Bone marrow (tissue), 2 donors: ENCODE measurements at regions not wholly inside any gene's neighbourhood (a gene's known extent, or its start where the extent isn't known, plus 50 kb on each side); places are given as distances from the start of the nearest gene placed in this dataset.
A peak's percentile ranks its signal among the peaks of the same experiment; 100 is the strongest.
"Not testable (repeated sequence)": the region's sequence is repeated elsewhere in the genome, so short reads cannot be mapped to it uniquely, and the experiment has no call there.

Experiments
- DNase-seq, 2 donors: peaks; one replicate each; lab custom pipeline; 2025; lab: John Stamatoyannopoulos, UW

DNA sequence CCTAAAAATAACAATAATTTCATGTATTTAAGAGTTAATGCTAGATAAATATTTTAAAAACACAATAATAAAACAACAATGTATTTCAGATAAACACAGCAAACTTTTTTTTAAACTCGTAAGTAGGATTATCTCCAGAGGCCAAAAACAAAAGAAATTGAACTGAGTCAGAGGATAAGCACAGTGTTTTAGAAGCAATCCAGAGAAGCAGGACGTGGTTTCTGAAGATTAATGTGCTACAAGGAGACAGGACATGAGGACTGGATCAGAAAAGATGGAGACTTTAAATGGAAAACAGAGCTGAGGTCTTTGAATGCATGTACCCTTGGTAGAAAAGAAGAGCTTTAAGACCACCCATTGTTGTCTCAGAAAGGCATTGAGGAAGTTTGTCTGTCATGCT is 491.2 kb upstream of the TLE4 start:
- no peak for DNase-seq

DNA sequence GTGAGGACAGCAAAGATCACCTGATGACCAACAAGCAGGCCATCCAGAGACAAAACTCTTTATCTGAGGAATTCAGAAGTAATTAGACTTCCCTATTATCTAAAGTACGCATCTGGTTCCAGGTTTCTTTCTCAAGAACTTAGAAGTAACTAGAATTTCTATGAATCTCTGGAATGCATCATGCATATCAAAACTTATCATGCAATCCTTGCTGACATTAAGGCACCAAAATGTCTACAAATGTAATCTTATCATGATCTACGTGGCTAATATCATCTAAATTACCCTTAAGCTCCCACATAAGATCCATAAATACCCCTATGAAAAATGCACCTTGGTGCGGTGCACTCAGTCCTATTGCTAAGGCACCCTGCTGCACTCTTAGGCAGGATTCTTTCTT is 488.1 kb upstream of the TLE4 start:
- DNase-seq: no peak

DNA sequence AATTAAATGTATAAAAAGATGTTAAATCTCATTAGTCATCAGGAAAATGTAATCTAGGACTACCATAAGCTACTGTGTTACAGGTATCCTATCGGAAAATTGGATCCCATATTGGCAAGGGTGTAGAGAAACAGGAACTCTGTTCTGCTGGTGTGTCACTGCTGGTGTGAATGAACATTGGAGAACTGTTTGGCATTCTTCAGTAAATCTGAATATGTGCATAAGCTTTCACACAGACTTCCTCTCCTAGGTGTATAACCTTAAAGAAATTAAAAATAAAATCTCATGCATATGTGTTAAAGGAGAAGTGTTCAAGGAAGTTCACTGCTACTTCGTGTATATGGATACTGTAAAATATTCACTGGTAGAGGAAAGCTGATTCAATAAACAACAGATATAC is 484.6 kb upstream of the TLE4 start:
- DNase-seq: no peak

DNA sequence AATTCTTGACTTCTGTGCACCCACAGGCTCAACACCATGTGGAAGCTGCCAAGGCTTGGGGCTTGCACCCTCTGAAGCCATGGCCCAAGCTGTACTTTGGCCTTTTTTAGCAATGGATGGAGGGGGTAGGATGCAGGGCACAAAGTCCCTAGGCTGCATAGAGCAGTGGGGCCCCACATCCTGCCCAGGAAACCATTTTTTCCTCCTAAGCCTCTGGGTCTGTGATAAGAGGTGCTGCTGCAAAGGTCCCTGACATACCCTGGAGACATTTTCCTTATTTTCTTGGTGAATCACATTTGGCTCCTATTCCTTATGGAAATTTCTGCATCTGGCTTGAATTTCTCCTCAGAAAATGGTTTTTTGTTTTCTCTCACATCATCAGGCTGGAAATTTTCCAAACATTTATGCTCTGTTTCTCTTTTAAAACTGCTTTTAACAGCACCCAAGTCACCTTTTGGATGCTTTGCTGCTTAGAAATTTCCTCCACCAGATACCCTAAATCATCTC is 482.7 kb upstream of the TLE4 start:
- DNase-seq: no peak

DNA sequence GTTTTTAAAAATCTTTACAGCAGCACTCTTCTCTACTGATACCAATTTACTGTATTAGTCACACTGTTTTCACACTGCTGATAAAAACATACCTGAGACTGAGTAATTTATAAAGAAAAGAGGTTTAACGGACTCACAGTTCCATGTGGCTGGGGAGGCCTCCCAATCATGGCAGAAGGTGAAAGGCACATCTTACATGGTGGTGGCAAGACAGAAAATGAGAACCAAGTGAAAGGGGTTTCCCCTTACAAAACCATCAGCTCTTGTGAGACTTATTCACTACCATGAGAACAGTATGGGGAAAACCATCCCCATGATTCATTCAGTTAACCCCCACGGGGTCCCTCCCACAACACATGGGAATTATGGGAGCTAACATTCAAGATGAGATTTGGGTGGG is 481.9 kb upstream of the TLE4 start:
- not testable (repeated sequence) for DNase-seq

DNA sequence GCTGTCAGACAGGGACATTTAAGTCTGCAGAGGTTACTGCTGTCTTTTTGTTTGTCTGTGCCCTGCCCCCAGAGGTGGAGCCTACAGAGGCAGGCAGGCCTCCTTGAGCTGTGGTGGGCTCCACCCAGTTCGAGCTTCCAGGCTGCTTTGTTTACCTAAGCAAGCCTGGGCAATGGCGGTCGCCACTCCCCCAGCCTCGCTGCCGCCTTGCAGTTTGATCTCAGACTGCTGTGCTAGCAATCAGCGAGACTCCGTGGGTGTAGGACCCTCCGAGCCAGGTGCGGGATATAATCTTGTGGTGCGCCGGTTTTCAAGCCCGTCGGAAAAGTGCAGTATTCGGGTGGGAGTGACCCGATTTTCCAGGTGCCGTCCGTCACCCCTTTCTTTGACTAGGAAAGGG is 468.5 kb upstream of the TLE4 start:
- DNase-seq: not testable (repeated sequence)

DNA sequence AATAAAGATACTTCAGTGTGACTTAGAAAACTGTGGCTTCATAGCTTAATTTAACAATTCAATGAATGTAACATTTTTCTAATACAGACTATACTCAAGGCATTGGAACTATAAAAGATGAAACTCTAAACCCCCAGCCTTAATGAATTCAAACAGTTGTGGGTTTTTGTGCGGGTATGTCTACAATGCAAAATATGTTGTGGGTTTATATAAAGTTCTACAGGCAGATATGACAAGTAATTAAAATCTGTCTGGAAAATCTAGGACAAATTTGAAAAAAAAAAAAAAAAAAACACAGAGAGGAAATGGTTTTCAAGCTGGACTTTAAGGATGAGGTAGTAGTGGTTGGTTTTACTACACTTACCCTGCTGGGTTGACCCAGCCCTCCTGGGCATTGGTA is 467.5 kb upstream of the TLE4 start:
- DNase-seq: no peak

DNA sequence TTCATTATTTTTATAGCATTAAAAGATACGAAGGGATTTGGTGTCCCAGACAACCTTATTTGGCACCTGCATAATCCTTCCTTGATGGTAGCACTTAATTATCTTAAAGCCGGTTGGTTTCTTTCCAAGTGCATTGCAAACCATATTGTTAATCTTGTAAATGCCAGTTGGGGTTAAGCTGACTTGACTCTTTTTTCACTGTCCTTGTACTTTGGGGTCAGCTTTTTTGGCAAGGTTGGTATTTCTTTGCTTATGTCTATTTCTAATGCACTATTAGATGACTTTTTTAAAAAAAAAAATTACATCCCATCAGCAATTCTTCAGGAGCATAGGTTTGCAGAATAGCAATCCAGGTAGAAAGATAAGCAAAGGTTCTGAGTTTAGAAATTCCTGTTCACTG is 466.8 kb upstream of the TLE4 start:
- no peak for DNase-seq

DNA sequence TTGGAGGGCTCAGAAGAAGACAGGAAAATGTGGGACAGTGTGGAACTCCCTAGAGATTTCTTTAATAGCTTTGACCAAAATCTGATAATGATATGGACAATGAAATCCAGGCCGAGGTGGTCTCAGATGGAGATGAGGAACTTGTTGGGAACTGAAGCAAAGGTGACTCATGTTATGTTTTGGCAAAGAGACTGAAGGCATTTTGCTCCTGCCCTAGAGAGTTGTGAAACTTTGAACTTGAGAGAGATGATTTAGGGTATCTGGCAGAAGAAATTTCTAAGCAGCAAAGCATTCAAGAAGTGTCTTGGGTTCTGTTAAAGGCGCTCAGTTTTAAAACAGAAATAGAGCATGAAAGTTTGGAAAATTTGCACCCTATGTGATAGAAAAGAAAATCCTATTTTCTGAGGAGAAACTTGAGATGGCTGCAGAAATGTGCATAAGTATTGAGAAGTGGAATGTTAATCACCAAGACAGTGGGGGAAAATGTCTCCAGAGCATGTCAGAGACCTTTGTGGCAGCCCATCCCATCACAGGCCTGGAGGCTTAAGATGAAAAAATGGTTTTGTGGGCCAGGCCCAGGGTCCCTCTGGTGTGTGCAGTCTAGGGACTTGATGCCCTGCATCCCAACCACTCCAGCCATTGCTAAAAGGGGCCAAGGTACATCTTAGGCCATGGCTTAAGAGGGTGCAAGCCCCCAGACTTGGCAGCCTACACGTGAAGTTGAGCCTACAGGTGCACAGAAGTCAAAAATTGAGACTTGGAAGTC is 463.7 kb upstream of the TLE4 start:
- DNase-seq: no peak

DNA sequence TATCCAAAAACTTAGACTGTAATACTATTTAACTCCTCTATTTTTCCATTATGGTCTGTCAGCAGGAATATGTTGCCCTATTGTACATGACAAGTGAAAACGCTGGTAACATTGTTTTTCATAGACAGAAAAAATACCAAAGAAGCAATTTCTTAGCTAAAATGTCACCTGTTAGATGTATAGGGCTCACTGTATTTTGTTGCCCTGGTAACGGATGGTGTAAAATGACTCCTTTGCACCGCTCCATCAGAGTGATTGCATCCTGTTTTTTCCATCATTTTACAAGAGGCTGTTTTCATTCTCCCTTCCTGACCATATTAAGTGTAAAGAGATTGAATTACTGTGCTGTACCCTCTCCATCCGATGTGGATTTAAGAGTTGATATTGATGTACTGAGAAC is 460.1 kb upstream of the TLE4 start:
- no peak for DNase-seq

DNA sequence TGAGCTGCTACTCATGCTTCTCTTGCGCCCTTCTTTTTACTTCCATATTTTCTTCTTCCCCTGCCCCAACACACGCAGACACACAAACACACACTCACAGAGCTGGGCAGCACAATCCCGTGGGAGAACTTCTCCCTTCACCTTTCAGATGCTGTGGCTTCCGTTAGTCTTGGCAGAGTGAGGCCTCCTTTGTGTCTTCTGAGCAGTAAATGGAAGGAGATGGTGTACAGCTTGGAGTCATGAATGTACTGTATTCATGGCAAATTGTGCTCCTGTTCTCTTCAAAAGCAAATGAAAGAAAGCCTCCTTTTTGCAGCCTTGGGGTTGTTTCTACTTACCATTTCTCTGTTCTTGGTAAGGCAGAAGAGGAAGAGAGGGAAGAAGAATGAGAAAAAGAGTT is 456.6 kb upstream of the TLE4 start:
- no peak for DNase-seq

DNA sequence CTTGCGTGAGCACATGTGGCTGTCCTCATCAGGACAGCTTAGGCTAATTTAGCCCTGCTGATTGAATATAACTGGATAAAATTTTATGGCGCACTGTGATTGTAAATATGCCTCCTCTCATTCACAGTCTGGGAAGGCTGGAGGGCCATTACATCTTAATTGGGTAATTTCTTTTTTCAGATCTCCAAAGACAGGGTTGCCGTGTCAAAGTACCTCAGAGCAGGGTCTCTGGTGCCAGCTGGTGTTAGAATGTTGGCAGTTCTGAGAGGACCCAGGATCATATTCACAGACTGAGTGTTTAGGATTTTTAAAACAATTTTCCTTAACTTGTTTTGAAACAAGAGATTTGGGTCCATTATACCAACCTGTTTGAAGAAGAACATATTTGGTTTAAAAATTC is 455.7 kb upstream of the TLE4 start:
- no peak for DNase-seq

DNA sequence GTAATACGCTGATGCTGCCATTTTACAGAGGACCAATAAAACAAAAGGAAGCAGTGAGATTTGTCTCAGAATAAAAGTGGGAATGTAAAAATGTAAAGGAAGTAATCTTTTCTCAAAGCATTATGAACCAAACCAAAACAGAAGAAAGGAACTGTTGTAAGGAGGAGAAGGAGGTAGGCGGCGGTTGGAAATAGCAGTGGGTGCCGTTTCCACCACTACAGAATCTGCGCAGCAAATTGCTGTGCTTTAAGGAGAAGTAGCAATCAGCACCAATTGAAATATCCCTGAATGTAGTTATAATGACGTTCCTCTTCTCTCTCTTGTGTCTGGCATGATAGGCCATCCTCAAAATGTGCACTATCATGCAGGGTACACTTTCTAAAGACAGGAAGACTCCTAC is 455.1 kb upstream of the TLE4 start:
- DNase-seq: no peak

DNA sequence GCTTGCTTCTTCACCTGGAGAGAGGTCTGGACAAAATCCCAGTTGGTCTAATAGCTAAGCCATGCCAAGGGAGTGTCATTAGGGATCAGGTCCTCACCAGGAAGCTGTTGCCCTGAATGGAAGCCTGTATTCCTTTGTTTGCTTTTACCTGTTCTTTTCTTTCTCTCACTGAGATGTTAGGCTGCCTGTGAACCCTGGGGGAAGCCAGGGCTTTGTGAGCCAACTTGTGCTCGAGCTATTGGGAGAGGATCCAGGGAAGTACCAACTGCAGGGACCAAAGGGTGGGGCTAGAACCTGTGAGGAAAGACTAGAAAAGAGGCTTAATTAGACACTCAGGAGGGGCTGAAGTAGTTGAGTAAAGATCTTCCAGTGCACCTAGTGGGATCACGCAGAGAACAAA is 451.2 kb upstream of the TLE4 start:
- DNase-seq: no peak

DNA sequence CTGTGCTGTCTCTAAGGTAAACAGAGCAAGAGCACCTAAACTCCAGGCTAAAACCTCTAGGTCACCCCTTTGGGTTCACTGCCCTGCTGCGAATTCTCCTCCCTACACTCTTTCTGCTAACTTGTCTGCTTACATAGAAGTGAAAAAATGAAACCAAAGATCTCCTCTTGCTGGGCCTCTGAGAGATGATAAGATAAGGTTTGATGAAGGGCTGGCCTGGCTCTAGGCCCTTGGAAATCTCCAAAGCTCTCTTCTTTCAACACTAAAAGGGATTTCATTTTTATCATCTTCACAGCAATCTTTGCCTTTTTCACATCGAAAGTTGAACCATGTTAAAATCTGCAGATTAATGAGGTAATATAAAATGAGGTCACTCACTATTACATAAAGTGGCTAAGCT is 450.8 kb upstream of the TLE4 start:
- no peak for DNase-seq

DNA sequence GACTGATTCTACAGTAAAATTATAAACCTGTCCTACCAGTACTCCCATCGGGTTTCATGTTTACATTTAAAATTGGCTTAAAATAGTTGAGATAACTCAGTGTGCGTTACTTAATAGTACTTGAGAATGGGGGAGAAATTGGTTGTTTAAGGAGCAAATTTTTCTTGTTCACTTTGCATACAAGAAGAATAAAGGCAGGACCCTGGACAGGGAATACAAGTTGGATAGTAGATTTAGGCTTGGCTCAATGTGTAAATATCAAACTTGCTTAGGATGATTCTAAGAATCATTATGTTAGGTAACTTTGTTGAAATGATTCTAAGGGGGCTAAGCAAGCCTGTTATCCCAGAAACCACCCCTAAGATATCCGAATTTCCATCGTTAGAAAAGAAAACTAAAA is 448.4 kb upstream of the TLE4 start:
- DNase-seq: no peak

DNA sequence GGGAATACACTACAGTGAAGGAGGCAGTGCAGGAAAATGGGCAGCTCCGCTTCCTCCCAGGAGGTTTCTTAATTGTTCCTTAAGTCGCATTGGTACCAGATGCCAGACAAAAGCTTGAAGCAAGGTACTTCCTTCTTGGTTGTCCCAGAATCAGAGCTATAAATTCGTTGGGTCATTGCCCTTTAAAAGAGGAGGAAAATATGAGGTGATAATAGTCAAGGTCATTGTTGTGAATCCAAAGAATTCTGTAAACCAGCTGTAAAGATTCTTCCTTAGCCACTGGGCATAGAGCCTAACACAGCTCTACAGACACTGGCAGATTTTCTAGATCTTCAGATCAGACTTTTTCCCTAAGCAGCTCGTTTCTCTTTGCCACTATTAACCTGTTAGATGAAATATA is 444.1 kb upstream of the TLE4 start:
- DNase-seq: no peak

DNA sequence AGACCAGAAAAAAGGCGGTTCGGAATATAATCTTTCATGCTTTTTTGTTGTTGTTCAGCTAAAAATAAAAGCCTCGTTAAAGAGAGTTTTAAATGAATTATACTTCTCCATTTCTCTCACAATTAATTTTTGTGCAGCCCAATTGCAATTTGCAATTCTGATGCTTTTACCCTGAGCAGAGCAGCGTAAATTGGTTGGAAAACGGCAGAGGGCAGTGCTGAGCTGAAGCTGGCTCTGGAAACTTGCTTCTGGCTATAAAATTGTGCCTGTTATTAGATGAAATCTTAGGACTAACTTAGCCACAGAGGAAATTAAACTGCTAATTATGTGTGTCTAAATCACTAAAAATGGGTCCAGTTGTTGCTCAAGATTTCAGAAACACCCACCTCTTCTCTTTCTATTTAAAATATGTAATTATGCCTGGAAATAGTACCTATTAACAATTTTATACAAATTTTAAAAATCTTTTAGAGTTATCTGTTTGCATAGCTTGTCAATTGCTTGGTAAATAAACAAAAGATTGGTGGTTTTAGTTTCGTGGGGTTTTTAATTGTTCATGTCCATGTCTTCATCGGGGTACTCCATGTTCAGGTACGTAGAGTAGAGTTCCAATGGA is 441.8 kb upstream of the TLE4 start:
- peak; percentile 1 to 15 for DNase-seq

DNA sequence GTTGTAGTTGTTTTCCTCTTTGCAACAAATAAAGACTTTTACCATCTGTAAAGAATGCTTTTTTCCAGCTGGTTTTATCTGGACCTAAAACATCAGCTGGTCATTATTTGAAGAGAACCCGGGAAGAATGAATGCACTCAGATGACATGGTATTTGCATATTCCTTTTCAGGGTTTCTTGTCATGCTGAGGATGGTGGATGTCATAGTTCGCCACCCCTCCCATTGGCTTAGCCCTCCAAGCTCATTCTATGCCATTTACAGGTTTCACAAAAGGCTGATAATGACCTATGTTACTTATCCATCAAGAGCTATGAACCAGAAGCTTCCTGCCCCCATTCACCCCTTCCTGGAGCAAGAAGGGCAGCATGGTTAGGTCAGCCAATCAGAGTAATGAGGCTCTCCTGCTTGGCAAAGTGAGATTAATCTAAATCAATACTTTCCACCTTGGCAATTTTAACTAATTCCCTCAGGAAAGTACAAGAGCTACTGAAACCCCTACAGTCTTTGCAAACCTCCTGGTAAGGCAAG is 440.5 kb upstream of the TLE4 start:
- no peak for DNase-seq

DNA sequence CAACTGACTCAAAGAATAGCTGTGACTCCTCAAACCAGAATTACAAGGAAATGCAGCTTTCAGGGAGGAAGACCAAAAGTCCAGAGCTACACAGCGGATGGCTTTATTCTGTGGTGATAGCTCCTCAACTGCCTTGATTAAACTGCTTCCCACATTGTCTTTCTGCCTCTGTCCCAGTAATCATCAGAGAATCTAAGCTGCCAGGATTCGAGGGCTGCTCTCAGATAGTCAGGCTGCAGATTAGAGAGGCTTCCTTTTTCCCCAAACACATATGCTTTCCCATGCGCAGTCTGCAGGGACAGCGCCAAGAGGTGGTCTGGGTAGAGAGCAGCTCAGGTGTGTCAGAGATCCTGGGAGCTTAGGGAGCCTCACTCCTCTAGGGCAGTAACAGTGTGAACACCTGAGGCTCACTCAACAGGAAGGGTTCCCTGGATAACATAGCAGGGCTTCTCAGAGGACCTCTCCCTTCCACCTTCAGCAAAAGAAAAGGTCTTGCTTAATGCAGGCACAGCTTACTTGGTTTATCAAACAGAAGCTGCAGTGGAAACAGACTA is 439.9 kb upstream of the TLE4 start:
- DNase-seq: no peak

DNA sequence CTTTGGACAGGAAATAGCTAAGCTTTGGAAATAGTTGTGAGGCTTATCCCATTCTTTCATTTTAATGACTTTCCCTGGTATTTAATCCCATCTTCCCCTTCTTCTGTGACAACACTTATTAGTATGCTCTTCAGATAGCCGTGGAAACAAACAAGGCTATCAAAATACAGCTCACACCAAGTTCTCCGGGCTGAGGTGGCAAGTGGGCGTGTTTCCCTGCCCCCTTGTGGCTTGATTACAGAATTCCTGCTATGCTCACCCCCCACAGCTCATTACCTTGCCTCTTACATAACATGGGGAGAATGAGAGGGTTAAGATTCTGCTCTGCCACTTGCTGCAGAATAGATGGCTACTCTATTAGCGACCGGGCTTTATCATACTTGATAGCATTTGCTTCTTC is 437.1 kb upstream of the TLE4 start:
- DNase-seq: no peak

DNA sequence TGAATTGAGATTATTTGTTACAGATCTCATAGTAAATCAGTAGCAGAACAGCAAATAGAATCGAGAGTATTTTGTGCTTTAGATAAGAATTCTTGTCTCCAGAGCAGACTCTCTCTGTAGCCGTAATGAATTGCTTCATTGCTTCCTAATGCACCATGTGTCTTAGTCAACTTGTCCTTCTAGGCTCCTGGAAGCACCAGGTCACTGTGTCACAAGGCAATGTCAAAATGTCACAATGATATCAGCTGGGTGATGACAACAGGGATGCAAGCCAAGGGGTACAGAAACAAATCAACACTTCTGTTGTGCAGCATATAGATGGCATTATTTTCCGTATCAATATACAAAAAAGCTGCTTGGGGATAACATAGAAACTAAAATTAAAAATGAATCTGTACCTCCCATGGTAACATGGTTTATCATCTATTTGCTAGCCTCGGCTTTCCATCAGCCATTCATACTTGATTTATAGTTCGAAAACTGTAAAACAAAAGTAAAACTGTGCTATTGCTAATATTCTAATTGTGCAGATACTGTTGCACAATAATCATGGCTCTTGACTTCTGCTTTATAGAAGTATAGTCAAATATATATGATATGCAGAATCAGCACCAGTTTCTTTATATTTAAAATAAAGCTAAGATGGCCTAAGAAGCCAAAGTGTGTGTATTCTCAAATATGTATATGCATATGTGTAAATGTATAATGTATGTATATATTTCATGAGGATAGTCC is 435.9 kb upstream of the TLE4 start:
- no peak for DNase-seq

DNA sequence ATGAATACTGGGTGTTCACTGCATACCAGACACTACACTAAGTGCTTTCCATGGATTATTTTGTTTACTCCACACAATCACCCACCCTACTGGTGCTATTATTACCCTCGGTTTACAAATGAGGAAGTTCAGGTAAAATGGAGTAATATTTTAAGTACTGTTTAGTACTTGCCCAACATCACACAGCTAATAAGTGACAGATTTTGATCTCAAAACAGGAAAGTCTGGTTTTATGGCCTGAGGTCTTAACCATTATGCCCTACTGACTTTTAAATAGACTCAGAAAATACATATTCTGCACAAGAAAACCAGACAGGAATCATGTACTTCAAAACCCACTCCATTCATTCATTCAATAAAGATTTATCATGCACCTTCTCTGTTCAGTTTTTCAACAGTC is 431.0 kb upstream of the TLE4 start:
- no peak for DNase-seq
